ENCODE measurements at regions not wholly inside any gene's neighbourhood (a gene's known extent, or its start where the extent isn't known, plus 50 kb on each side); places are given as distances from the start of the nearest gene placed in this dataset.

DNA sequence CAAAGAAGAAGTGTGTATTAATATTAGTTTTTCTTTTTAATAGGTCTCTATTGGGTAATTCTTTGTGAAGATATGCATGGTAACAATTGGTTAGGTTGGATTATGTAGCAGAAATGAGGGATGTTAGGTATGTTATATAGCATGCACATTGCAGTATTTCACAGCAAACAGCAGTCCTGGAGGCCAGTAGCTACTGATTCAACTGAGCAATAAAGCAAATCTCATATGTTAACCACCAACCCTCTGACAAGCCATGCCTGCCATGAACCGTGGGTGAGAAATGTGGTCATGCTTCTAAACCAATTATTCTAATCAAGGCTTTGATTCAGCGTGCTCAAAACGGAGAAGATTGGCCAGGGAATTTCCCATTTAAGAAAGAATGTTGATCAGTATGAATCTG is 313.0 kb upstream of the CDH6 start:
- WGBS, 10 experiments, result 4 to 83% (median 60%) methylated on average over 2 to 3 of the region's 3 CpGs; no CpG with 5 or more reads in 1 of the 10 experiments
- in situ Hi-C loops (cut with MboI; ENCODE audit: low pct_unique_long_range_greater_than_20kb in 2 of 9, low sequenced_read_pairs in 9 of 9, unreplicated experiment in 9 of 9), result no loop called here
- Histone ChIP-seq H3K4me1 (replicated peaks in 1 of 2) (peaks cover 0 to 5% of the 10 kb centered on the region in 2 donors), H3K27ac (no peak overlapping the region), H3K4me3 (no peak overlapping the region)
- peak in 4 of 8 experiments; percentile 43 to 99 (median 68) for ATAC-seq (replicated peaks in 6 of 8)

DNA sequence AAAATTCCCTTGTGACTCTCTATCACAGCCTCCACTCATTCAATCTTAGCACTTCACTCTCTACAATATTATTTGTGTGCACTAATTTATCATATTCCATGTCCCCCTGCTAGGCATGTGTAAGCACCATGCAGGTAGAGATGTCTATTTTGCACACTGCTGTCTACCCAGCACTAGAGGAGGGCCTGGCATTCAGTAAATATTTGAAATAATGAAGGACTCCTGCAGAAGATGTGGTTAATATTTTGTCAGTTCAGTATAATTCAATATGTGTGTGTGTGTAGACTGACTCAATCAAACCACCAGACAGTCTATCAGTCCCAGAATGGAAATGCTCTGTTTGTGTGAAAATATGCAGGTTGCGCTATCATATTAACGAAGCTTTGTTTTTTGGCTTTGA is 313.6 kb upstream of the CDH6 start:
- 60 to 100% (median 100%) methylated on average over 1 to 2 of the region's 2 CpGs; no CpG with 5 or more reads in 3 of the 10 experiments for WGBS, 10 experiments
- in situ Hi-C loops (cut with MboI; ENCODE audit: low pct_unique_long_range_greater_than_20kb in 2 of 9, low sequenced_read_pairs in 9 of 9, unreplicated experiment in 9 of 9), result no loop called here
- no peak overlapping the region for H3K27ac ChIP-seq
- H3K4me1 ChIP-seq (replicated peaks in 1 of 2), result peaks cover 0 to 5% of the 10 kb centered on the region in 2 donors
- no peak overlapping the region for H3K4me3 ChIP-seq
- no peak for ATAC-seq (replicated peaks in 6 of 8)

GRCh38 chr5:30878746-30879145 is 314.7 kb upstream of the CDH6 start:
- Histone ChIP-seq H3K27ac (no peak overlapping the region), H3K4me1 (replicated peaks in 1 of 2) (peaks cover 0 to 5% of the 10 kb centered on the region in 2 donors), H3K4me3 (no peak overlapping the region)
- 33 to 100% (median 100%) methylated on average over 1 of the region's 1 CpG; no CpG with 5 or more reads in 3 of the 10 experiments for WGBS, 10 experiments
- in situ Hi-C loops (cut with MboI; ENCODE audit: low pct_unique_long_range_greater_than_20kb in 2 of 9, low sequenced_read_pairs in 9 of 9, unreplicated experiment in 9 of 9), result no loop called here
- ATAC-seq (replicated peaks in 6 of 8), result no peak

GRCh38 chr5:30878296-30878695 is 315.2 kb upstream of the CDH6 start:
- in situ Hi-C loops (cut with MboI; ENCODE audit: low pct_unique_long_range_greater_than_20kb in 2 of 9, low sequenced_read_pairs in 9 of 9, unreplicated experiment in 9 of 9), result no loop called here
- Histone ChIP-seq H3K4me1 (replicated peaks in 1 of 2) (peaks cover 0 to 5% of the 10 kb centered on the region in 2 donors), H3K27ac (no peak overlapping the region), H3K4me3 (no peak overlapping the region)
- 17 to 100% (median 72%) methylated on average over 1 to 6 of the region's 10 CpGs; no CpG with 5 or more reads in 2 of the 10 experiments for WGBS, 10 experiments
- ATAC-seq (replicated peaks in 6 of 8), result no peak

DNA sequence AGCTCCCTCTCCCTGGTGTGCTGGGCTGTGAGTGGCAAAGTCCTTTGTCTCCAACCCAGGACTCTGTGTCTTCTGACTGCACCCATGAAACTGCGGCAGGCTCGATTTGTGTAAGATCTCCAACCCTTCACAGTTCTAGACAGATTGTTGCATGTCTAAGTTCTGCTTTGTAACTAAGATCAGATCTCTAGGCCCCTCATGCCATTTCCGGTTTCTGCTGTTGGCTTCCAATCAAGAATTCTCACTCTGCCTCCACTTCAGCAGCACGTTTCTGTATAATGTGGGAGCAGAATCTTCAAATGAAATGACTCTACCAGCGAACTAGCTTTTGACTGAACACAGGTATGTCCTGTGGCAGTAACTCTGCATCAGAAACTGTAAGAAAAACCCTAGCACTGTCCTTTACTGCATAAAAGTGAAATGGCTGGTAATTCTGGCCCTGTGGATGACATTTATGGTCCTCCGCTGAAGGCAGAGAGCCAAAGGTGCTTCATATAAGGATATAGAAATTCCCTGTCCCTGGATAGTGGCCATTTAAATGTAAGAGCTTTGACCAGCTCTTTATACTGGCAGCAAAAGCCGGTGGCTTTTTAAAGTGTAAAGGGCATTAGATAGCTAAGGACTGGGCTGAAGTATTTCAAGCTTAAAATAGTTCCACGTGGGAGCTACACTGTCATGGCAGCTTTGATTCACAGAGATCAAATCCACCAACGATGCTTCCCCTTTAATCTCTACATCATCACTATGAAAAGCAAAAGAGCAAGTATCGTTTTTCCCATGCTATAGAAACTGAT is 319.0 kb upstream of the CDH6 start:
- no peak overlapping the region for H3K4me3 ChIP-seq
- in situ Hi-C loops (cut with MboI; ENCODE audit: low pct_unique_long_range_greater_than_20kb in 2 of 9, low sequenced_read_pairs in 9 of 9, unreplicated experiment in 9 of 9), result no loop called here
- no peak for ATAC-seq (replicated peaks in 6 of 8)
- WGBS, 10 experiments, result 0 to 93% (median 86%) methylated on average over 3 to 10 of the region's 10 CpGs
- H3K4me1 ChIP-seq (replicated peaks in 1 of 2), result peaks cover 0 to 2% of the 10 kb centered on the region in 2 donors
- no peak overlapping the region for H3K27ac ChIP-seq

GRCh38 chr5:30871196-30871595 is 322.3 kb upstream of the CDH6 start:
- no peak overlapping the region for H3K4me3 ChIP-seq
- no peak for ATAC-seq (replicated peaks in 6 of 8)
- in situ Hi-C loops (cut with MboI; ENCODE audit: low pct_unique_long_range_greater_than_20kb in 2 of 9, low sequenced_read_pairs in 9 of 9, unreplicated experiment in 9 of 9), result no loop called here
- WGBS, 10 experiments, result 20 to 100% (median 40%) methylated on average over 1 to 3 of the region's 3 CpGs; no CpG with 5 or more reads in 5 of the 10 experiments
- H3K4me1 ChIP-seq (replicated peaks in 1 of 2), result peaks cover 0 to 10% of the 10 kb centered on the region in 2 donors
- H3K27ac ChIP-seq, result no peak overlapping the region

- in situ Hi-C loops (cut with MboI; ENCODE audit: low pct_unique_long_range_greater_than_20kb in 2 of 9, low sequenced_read_pairs in 9 of 9, unreplicated experiment in 9 of 9), result no loop called here
- Histone ChIP-seq H3K4me1 (replicated peaks in 1 of 2) (peaks cover 0 to 10% of the 10 kb centered on the region in 2 donors), H3K27ac (no peak overlapping the region), H3K4me3 (no peak overlapping the region)
- no peak for ATAC-seq (replicated peaks in 6 of 8)
Measured at GRCh38 chr5:30867711-30868110, 325.8 kb upstream of the CDH6 start.

DNA sequence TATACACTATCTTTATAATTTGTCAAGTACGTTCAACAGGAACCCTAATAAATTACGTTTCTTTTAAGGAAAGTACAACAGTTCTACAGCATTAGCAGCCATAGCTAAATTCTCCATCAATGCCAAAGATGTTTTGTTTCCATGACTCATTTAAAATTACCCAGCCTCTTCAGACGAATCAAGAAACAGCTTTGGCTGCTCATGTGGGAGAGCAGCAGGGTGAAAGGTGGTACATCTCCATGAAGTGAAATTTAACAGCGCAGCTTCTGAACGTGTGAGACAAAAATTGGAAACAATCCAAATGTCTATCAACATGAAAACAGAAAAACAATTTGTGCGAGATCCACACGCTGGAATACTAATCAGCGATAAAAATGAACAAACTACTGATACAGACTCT is 327.3 kb upstream of the CDH6 start:
- in situ Hi-C loops (cut with MboI; ENCODE audit: low pct_unique_long_range_greater_than_20kb in 2 of 9, low sequenced_read_pairs in 9 of 9, unreplicated experiment in 9 of 9), result no loop called here
- H3K4me3 ChIP-seq, result no peak overlapping the region
- 24 to 98% (median 90%) methylated on average over 4 to 8 of the region's 8 CpGs for WGBS, 10 experiments
- peaks cover 0 to 9% of the 10 kb centered on the region in 2 donors for H3K4me1 ChIP-seq (replicated peaks in 1 of 2)
- no peak for ATAC-seq (replicated peaks in 6 of 8)
- no peak overlapping the region for H3K27ac ChIP-seq

DNA sequence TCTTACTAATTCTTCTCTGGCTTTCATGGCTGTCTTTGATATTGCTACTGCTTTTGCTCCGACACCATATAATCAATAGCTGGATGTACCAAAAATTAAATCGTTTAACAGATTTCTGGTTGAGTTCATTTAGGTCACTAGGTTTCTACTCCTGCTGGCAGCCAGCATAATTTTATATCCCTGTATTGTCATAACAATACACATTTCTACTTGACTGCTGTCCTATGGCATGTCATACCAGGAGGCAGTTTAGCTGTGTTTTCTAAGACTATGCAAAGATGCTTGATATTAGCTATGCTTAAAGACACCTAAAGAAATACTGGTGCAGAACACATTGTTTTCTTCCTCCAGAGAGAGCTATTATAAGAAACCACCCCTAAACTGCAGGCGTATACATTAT is 337.2 kb upstream of the CDH6 start:
- WGBS, 10 experiments, result 0 to 100% (median 71%) methylated on average over 1 to 3 of the region's 3 CpGs; no CpG with 5 or more reads in 1 of the 10 experiments
- Histone ChIP-seq H3K4me1 (replicated peaks in 1 of 2) (peaks cover 0 to 10% of the 10 kb centered on the region in 2 donors), H3K27ac (no peak overlapping the region), H3K4me3 (no peak overlapping the region)
- ATAC-seq (replicated peaks in 6 of 8), result no peak
- in situ Hi-C loops (cut with MboI; ENCODE audit: low pct_unique_long_range_greater_than_20kb in 2 of 9, low sequenced_read_pairs in 9 of 9, unreplicated experiment in 9 of 9), result no loop called here

GRCh38 chr5:30853158-30853557 is 340.3 kb upstream of the CDH6 start:
- Histone ChIP-seq H3K4me3 (no peak overlapping the region), H3K4me1 (replicated peaks in 1 of 2) (peaks cover 0 to 18% of the 10 kb centered on the region in 2 donors), H3K27ac (no peak overlapping the region)
- in situ Hi-C loops (cut with MboI; ENCODE audit: low pct_unique_long_range_greater_than_20kb in 2 of 9, low sequenced_read_pairs in 9 of 9, unreplicated experiment in 9 of 9), result no loop called here
- no peak for ATAC-seq (replicated peaks in 6 of 8)

DNA sequence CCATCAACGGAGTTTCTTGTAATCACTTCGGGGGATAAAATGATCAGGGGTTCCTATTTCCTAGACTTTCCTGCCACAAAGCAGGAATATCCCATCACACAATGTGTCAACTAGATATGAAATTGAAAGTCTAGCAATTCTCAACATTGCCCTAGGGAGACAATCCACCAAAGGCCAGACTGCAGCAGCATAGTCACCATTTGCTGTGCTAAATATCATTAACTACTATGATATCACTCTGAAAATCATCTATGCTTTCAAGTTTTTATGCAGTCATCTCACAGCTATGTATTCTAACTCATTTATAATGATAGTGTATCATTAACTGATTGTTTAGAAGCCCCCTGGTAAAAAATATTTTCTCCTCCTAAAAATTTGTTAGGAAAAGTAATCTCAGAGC is 342.6 kb upstream of the CDH6 start:
- H3K27ac ChIP-seq, result no peak overlapping the region
- in situ Hi-C loops (cut with MboI; ENCODE audit: low pct_unique_long_range_greater_than_20kb in 2 of 9, low sequenced_read_pairs in 9 of 9, unreplicated experiment in 9 of 9), result no loop called here
- H3K4me1 ChIP-seq (replicated peaks in 1 of 2), result peaks cover 0 to 9% of the 10 kb centered on the region in 2 donors
- H3K4me3 ChIP-seq, result no peak overlapping the region
- 20 to 100% (median 88%) methylated on average over 1 to 2 of the region's 2 CpGs; no CpG with 5 or more reads in 3 of the 10 experiments for WGBS, 10 experiments
- ATAC-seq (replicated peaks in 6 of 8), result peak in 1 of 8 experiments; percentile 26

DNA sequence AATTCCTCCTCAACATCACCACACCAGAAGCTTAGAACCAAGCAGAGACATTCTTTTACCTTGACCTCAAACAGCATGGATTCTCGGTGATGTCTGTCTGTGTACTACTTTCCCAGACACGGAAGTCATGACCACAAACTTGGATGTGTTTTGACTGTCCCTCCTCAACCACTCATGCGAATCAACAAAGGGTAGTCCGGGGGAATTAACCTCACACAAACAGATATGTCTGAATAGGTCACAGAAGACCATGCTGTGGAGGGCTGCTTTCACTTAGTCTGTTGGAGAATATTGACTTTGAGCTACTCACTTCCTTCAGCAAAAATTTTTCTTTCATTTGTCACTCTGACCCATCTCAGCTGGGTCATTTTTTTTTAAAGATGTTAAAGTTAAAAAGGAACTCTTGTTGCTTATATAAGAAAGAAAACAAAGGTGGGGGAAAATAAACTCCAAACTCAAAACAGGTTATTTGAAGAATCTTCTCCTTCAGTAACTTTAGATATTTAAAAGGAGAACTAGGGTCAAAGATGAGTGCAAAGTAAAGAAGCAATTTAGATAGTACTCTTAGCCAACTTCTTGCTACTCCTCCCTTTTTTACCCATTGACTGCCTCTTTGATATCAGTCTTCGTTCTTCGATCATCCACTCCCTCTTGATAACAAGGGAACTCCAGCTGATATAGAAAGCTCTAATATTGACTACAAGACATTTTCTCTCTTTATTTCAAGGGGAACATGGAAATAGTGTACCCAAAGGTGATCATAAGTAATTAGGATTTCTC is 343.4 kb upstream of the CDH6 start:
- 39 to 92% (median 71%) methylated on average over 2 to 6 of the region's 6 CpGs; no CpG with 5 or more reads in 1 of the 10 experiments for WGBS, 10 experiments
- in situ Hi-C loops (cut with MboI; ENCODE audit: low pct_unique_long_range_greater_than_20kb in 2 of 9, low sequenced_read_pairs in 9 of 9, unreplicated experiment in 9 of 9), result no loop called here
- Histone ChIP-seq H3K4me3 (no peak overlapping the region), H3K27ac (no peak overlapping the region), H3K4me1 (replicated peaks in 1 of 2) (peaks cover 0 to 9% of the 10 kb centered on the region in 2 donors)
- peak in 1 of 8 experiments; percentile 86 for ATAC-seq (replicated peaks in 6 of 8)

- Histone ChIP-seq H3K27ac (no peak overlapping the region), H3K4me1 (replicated peaks in 1 of 2) (peaks cover 0 to 12% of the 10 kb centered on the region in 2 donors), H3K4me3 (no peak overlapping the region)
- no peak for ATAC-seq (replicated peaks in 6 of 8)
- in situ Hi-C loops (cut with MboI; ENCODE audit: low pct_unique_long_range_greater_than_20kb in 2 of 9, low sequenced_read_pairs in 9 of 9, unreplicated experiment in 9 of 9), result no loop called here
Measured at GRCh38 chr5:30846171-30846570, 347.3 kb upstream of the CDH6 start.
